ENCODE measurements at regions not wholly inside any gene's neighbourhood (a gene's known extent, or its start where the extent isn't known, plus 50 kb on each side); places are given as distances from the start of the nearest gene placed in this dataset.

GRCh38 chr6:120786256-120786655 lies 548.0 kb downstream of the TBC1D32 start:
- H3K9me3 ChIP-seq (ENCODE audit: low read length) = no peaks in the 10 kb centered on the region
- intact Hi-C loops (cut with micrococcal nuclease; ENCODE audit: unreplicated experiment) = no loop called here
- no peak overlapping the region for H2AFZ ChIP-seq (ENCODE audit: low read length)
- no peaks in the 10 kb centered on the region; the same call in 1 of the 2 replicates for H4K20me1 ChIP-seq (ENCODE audit: insufficient read depth, low read length)
- no peaks in the 10 kb centered on the region for H3K36me3 ChIP-seq (ENCODE audit: insufficient read depth, low read length)
- TF ChIP-seq CTCF (conservative IDR thresholded peaks at IDR 0.05; ENCODE audit: low read length) (no peak), EZH2phosphoT487 (IDR thresholded peaks at IDR 0.05; ENCODE audit: borderline replicate concordance, low read depth, low read length) (no peak)
- H3K79me2 ChIP-seq (ENCODE audit: insufficient read depth, low read depth, low read length) = no peaks in the 10 kb centered on the region
- no peak overlapping the region for H3K4me3 ChIP-seq (ENCODE audit: low read depth, low read length, poor library complexity, severe bottlenecking)
- ChIA-PET CTCF (ENCODE audit: unreplicated experiment) (no interaction called here), POLR2A (no interaction called here)
- no peaks in the 10 kb centered on the region for H3K4me1 ChIP-seq (ENCODE audit: insufficient read depth, low read length, poor library complexity, severe bottlenecking)
- no peak overlapping the region for H3K27ac ChIP-seq (ENCODE audit: low read depth, low read length, poor library complexity, severe bottlenecking)
- no TSS peak for BruUV-seq (replicated peaks)
- no peaks in the 10 kb centered on the region for H3K9me2 ChIP-seq (ENCODE audit: insufficient read depth, low read length)
- H3K4me2 ChIP-seq (ENCODE audit: low read length) = no peak overlapping the region
- DNase-seq (ENCODE audit: low spot score) = no peak

DNA sequence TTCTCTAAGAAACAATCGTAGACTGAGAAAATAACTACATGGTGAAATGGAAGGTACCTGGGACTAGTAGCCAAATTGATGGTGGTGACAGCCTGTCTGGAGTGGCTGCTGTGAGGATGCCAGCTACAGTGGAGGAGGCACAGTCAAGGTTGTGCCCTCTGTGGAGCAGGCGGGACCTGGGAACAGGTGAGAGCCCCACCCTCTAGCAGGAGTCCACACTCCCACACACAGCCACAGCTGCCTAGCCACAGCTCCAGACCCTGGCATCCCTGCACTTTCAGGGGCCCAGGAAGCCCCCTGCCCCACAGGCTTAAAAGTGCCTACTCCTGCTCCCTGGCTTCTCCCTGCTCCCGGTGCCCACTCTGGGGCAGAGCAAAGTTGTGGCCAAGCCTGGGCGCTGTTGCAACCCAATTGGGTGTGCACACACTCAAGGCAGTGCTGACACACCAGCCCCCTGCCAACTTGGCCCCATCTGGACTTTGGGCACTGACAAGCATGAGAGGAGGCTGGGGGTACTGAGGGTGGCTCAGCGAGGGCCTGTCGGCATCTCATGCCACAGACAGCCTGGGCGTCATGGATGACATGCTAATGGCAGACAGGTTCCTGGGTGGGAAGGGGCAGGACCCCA lies 548.7 kb downstream of the TBC1D32 start:
- Histone ChIP-seq H3K9me3 (ENCODE audit: low read length) (no peaks in the 10 kb centered on the region), H2AFZ (ENCODE audit: low read length) (no peak overlapping the region), H3K27ac (ENCODE audit: low read depth, low read length, poor library complexity, severe bottlenecking) (no peak overlapping the region), H3K79me2 (ENCODE audit: insufficient read depth, low read depth, low read length) (no peaks in the 10 kb centered on the region), H3K9me2 (ENCODE audit: insufficient read depth, low read length) (no peaks in the 10 kb centered on the region), H3K4me3 (ENCODE audit: low read depth, low read length, poor library complexity, severe bottlenecking) (no peak overlapping the region), H3K4me1 (ENCODE audit: insufficient read depth, low read length, poor library complexity, severe bottlenecking) (no peaks in the 10 kb centered on the region), H4K20me1 (ENCODE audit: insufficient read depth, low read length) (no peaks in the 10 kb centered on the region; the same call in 1 of the 2 replicates), H3K4me2 (ENCODE audit: low read length) (no peak overlapping the region), H3K36me3 (ENCODE audit: insufficient read depth, low read length) (no peaks in the 10 kb centered on the region)
- no peak for TF ChIP-seq EZH2phosphoT487 (IDR thresholded peaks at IDR 0.05; ENCODE audit: borderline replicate concordance, low read depth, low read length)
- no peak for TF ChIP-seq CTCF (conservative IDR thresholded peaks at IDR 0.05; ENCODE audit: low read length)
- intact Hi-C loops (cut with micrococcal nuclease; ENCODE audit: unreplicated experiment) = no loop called here
- ChIA-PET CTCF (ENCODE audit: unreplicated experiment) (no interaction called here), POLR2A (interaction anchor here (0.5 to 0.6 kb wide), 2 partner anchors 77 to 255 kb away, joined by 3 read pairs; no protein-coding TSS in a partner anchor)
- BruUV-seq (replicated peaks) = no TSS peak
- no peak for DNase-seq (ENCODE audit: low spot score)

DNA sequence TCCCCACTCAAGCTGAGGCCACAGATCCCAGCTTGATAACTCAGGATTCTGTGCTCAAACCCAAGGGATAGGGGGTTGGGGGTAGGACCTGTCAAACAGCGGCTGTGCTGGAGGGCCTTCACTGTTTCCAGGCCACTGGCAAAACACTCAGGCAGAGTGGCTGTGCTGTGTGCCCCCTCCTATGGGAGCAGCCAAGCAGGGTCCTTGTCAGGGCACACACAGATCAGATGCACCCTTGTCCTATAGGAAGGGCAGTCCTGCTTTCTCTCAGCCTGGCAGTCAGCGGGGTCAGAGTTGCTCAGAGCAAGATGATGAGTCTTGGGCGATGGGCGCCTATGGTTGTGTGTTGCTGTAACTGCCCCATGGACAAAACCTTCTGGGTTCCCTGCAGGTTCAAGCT lies 554.8 kb downstream of the TBC1D32 start:
- Histone ChIP-seq H4K20me1 (ENCODE audit: insufficient read depth, low read length) (no peaks in the 10 kb centered on the region), H3K27ac (ENCODE audit: low read depth, low read length, poor library complexity, severe bottlenecking) (no peak overlapping the region), H3K79me2 (ENCODE audit: insufficient read depth, low read depth, low read length) (no peaks in the 10 kb centered on the region), H3K36me3 (ENCODE audit: insufficient read depth, low read length) (no peaks in the 10 kb centered on the region), H3K4me1 (ENCODE audit: insufficient read depth, low read length, poor library complexity, severe bottlenecking) (no peaks in the 10 kb centered on the region), H3K4me3 (ENCODE audit: low read depth, low read length, poor library complexity, severe bottlenecking) (no peak overlapping the region), H3K4me2 (ENCODE audit: low read length) (no peak overlapping the region), H2AFZ (ENCODE audit: low read length) (no peak overlapping the region), H3K9me3 (ENCODE audit: low read length) (no peaks in the 10 kb centered on the region), H3K9me2 (ENCODE audit: insufficient read depth, low read length) (no peaks in the 10 kb centered on the region)
- POLR2A ChIA-PET = no interaction called here
- BruUV-seq (replicated peaks) = no TSS peak
- no peak for TF ChIP-seq EZH2phosphoT487 (IDR thresholded peaks at IDR 0.05; ENCODE audit: borderline replicate concordance, low read depth, low read length)
- TF ChIP-seq CTCF (conservative IDR thresholded peaks at IDR 0.05; ENCODE audit: low read length) = no peak
- CTCF ChIA-PET (ENCODE audit: unreplicated experiment) = no interaction called here
- intact Hi-C loops (cut with micrococcal nuclease; ENCODE audit: unreplicated experiment) = no loop called here
- no peak for DNase-seq (ENCODE audit: low spot score)
